GM20000 (cell line): ENCODE measurements at regions not wholly inside any gene's neighbourhood (a gene's known extent, or its start where the extent isn't known, plus 50 kb on each side); places are given as distances from the start of the nearest gene placed in this dataset.
A peak's percentile ranks its signal among the peaks of the same experiment; 100 is the strongest.

Experiments used
- DNase-seq: peaks from one replicate; pipeline ENCODE4 v3.0.0; 2012; ENCODE audit warnings: low spot score
- TF ChIP-seq, protein P1 (sequence below): IDR thresholded peaks from 2 replicates; pipeline ENCODE4 v1.5.1; 2012; ENCODE audit warnings: mild to moderate bottlenecking, control low read depth; ENCODE audit errors: extremely low read depth, missing control alignments

- TF ChIP-seq, protein P1, sequence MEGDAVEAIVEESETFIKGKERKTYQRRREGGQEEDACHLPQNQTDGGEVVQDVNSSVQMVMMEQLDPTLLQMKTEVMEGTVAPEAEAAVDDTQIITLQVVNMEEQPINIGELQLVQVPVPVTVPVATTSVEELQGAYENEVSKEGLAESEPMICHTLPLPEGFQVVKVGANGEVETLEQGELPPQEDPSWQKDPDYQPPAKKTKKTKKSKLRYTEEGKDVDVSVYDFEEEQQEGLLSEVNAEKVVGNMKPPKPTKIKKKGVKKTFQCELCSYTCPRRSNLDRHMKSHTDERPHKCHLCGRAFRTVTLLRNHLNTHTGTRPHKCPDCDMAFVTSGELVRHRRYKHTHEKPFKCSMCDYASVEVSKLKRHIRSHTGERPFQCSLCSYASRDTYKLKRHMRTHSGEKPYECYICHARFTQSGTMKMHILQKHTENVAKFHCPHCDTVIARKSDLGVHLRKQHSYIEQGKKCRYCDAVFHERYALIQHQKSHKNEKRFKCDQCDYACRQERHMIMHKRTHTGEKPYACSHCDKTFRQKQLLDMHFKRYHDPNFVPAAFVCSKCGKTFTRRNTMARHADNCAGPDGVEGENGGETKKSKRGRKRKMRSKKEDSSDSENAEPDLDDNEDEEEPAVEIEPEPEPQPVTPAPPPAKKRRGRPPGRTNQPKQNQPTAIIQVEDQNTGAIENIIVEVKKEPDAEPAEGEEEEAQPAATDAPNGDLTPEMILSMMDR, result no peak
- no peak for DNase-seq
These were observed 89.7 kb upstream of the CYP1B1 start for GRCh38 chr2:38165698-38166097.

DNA sequence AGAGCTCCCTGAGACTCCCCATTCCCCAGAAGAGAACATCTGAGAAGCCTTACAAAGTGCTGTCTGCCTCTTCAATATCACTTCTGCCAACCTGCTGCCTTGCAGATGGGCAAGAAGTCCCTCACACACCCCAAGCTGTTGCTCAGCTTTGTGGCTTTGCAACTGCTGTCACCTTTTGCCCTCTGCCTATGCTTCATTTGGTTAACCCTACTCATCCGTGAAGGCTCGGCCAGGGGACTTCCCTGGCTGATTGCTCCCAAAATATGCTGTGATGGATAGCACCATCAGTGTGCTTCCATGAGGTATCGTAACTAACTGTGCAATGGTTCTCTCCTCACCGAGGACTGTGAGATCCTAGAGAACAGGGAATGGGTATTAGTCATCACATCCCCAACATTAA, 88.9 kb upstream of the CYP1B1 start:
- TF ChIP-seq, protein P1, result no peak
- DNase-seq, result peak; percentile 24

DNA sequence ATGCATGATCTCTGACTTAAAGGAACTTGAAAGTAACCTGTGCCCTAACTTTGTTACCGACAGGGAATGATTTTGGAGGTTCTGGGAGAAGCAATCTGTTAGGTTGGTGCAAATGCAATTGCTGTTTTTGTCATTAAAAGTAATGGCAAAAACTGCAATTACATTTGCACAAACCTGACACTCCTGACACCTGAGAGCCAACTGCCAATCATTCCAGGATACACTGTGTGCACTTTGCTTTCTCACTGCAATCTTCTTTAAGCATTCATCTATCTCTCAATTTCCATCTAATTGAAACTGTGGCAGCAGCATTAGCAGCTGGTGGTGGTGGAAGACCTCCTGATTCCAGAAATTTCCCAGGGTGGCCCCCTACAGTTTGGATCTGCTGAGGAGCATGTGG, 87.6 kb upstream of the CYP1B1 start:
- TF ChIP-seq, protein P1, result no peak
- DNase-seq, result no peak

GRCh38 chr2:38163006-38163405, 87.1 kb upstream of the CYP1B1 start:
- TF ChIP-seq, protein P1, result no peak
- DNase-seq, result no peak

DNA sequence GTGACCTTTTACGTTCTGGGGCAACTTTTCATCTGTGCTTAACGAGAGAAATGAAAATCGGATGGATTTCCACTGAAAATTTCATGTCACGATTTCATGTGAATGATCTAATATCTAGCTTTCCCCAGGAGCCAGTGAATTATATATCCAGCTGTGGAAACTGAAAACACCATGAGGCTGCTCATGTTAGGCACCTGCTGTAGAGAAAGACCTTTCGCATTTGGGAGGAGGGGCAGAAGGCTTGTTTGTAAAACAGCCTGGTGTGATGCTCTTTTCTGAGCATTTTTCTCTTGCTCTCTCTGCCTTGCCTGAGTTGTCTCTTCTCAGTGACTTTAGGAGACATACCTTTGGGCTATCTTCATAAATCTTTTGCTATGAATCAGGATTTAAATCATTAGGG, 84.6 kb upstream of the CYP1B1 start:
- DNase-seq, result no peak
- TF ChIP-seq, protein P1, result no peak

- DNase-seq, result no peak
- TF ChIP-seq, protein P1, result no peak
These were observed 83.6 kb upstream of the CYP1B1 start for GRCh38 chr2:38159597-38159996.

- TF ChIP-seq, protein P1, result no peak
- no peak for DNase-seq
These were observed 83.2 kb upstream of the CYP1B1 start for GRCh38 chr2:38159191-38159590.
